Limb (tissue), 2 donors: ENCODE measurements at regions not wholly inside any gene's neighbourhood (a gene's known extent, or its start where the extent isn't known, plus 50 kb on each side); places are given as distances from the start of the nearest gene placed in this dataset.
"Not testable (repeated sequence)": the region's sequence is repeated elsewhere in the genome, so short reads cannot be mapped to it uniquely, and the experiment has no call there.

Experiments
- DNase-seq, 2 donors: peaks; one replicate each; pipeline ENCODE4 v3.0.0-alpha.2; 2016; ENCODE audit errors: extremely low spot score in 2 of 2

DNA sequence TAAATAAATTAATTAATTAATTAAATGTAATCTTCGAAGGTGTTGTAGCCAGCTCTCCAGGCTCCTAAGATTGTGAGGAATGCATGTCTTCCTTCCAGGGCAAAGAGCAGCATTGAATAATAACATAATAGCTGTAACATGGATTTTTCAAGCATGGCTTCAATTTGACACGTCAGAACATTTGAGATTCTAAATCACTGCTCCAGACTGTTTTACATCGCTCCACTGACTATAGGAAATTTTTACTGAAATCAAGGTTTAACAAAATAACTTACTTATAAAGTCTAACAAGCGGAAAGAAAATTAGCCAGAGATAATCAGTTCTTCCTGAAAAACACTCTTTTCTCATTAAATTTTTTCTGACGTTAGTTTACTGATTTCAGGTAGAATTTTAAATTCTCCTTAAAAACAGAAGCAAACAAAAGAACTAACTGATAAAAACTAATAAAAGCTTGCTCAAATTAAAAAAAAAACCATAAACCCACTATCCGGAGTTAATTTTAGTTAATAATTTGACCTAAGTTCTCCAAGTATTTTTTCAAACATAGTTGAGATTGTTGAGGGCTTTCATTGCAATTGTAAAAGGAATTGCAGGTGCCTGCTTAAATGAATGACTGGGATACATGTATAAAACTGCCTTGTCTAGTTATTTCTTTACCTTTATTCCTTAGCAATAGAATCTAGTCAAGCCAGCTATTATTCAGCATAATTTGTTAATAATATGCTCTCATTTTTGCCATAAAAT is 51.2 kb upstream of the SGCE start:
- DNase-seq: no peak

DNA sequence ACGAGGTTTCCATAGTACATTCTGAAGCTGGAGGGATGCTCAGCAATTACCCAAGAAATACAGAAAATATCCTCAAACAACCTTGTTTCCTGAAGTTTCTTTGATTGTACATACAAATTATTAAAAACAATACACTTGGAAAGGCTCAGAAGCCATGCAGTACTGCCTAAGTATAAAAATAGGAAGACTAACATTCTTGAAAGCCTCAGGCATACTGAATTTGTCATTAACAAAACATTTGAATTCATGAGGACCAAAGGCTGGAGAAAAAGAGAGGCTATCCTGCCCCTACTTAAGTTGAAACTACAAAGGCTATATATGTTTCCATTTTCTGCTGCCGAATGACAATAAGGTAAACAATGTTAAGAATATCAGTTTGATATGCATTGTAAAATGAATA is 54.3 kb upstream of the SGCE start:
- no peak for DNase-seq

DNA sequence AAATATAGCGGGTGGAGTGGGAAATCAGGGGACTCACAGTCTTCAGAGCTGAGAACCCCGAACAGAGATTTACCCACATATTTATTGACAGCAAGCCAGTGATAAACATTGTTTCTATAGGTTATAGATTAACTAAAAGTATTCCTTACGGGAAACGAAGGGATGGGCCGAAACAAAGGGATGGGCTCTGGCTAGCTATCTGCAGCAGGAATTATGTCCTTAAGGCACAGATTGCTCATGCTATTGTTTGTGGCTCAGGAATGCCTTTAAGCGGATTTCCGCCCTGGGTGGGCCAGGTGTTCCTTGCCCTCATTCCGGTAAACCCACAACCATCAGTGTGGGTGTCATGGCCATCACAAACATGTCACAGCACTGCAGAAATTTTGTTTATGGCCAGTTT is 66.4 kb upstream of the SGCE start:
- not testable (repeated sequence) for DNase-seq

DNA sequence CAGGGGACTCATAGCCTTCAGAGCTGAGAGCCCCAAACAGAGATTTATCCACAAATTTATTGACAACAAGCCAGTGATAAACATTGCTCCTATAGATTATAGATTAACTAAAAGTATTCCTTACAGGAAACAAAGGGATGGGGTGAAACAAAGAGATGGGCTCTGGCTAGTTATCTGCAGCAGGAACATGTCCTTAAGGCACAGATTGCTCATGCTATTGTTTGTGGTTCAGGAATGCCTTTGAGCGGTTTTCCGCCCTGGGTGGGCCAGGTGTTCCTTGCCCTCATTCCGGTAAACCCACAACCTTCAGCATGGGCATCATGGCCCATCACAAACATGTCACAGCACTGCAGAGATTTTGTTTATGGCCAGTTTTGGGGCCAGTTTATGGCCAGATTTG is 73.0 kb upstream of the SGCE start:
- not testable (repeated sequence) for DNase-seq

DNA sequence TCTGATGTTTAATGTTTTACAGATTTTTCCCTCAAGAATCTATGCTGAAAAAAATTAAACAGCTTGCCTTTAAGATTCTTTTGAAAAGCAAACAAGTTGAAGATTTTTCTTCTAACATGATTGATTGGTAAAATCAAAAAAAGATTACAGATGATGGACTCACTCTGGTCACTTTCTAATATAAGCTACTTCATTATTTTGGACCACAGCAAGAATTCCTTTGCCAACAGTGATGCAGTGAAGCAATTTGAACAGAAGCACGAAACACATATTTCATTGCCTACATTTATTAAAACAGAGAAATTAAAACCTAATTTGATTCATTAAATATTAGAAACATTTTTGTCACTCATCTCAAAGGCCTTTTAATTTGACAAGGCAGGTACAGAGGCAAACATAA is 82.1 kb upstream of the SGCE start:
- DNase-seq: no peak

DNA sequence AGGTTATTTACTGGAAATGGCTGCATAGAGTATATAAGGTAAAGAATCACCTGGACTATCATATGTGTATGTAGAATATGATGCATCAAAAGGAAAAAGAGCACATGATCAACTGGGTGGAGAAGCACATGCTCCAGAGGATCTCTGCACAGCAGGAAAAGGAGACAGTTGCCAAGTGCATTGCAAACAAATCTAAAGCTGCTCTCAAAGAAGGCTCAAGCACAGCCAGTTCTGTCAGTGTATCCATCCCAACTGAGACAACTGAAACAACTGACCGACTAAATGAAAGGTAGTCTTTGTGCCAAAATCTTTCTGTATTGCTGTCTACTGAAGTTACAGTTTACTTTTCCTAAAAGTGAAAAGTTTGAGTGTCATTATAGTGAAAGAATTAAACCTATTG is 83.2 kb upstream of the SGCE start:
- peak in 1 of 2 donors; percentile 24 for DNase-seq

DNA sequence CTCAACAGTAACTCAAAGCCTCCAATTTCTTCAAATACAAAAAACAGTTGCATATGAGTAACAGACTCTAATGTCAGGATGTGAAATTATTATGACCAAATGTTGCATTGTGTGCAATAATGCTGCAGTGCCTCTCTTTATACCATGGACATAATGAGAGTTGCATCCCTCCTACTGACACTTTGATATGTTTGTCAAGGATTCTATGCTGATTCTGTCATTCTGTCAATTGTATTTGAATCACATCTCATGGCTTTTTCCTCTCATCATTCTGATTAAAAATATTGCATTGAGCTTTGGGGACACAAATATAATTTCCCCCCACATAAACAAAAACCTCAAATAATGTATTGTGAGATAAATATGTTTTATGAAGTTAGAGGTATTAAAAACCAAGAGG is 84.6 kb upstream of the SGCE start:
- no peak for DNase-seq

DNA sequence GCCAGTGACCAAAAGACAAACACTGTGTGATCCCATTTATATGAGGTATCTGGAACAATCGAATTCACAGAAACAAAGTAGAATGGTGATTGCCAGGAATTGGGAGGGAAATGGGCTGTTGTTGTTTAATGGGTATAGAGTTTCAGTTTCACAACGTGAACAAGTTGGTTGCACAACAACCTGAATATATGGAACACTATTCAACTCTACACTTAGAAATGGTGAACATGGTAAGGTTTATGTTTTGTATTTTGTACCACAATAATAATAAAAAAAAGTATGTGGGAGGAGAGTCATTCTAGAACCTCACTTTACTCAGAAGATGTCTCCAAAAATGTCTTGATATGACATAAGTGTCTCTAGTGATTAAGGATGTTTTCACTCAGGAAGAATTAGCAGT is 85.2 kb upstream of the SGCE start:
- no peak for DNase-seq

DNA sequence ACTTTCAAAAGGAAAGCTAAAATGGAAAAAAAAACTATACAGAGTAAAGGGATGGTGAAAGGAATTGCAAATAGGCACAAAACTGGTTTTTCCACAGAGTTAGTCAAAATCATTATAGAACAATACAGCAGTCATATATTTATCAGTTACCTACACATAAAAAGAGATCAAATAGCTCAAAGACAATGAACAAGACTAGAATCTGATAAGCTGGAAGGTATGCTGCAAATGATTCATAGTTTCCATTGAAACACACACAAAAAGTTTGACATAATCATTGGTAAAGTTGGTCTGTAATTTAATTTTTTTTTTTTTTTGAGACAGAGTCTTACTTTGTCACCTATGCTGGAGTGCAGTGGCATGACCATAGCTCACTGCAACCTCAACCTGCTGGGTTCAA is 92.4 kb upstream of the SGCE start:
- DNase-seq: no peak

DNA sequence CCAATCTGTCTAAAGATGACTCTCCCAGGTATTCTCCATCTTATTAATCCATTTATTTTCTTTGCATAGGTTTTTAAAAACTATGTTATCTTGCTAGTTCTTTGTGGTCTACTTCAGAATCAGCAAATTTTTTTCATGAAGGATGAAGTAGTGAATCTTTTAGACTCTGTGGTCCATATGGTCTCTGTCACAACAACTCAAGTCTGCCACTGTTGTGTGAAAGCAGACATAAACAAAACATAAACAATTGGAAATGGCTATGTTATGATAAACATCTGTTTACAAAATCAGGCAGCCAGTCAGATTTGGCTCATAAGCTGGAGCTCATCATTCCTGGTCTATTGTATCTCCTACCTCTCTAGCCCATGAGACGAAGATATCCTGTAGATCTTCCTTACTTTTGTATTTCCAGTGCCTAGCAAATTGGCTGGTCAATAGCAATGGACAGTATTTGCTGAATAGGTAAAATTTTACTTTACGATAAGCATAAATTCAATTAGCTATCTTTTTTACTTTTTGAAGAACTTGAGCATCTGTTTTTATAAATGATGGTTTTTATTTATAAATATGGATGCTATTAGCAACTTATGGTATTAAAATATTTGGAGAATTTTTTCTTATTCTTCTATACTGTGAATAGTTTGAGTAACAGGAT is 104.6 kb upstream of the SGCE start:
- DNase-seq: no peak

DNA sequence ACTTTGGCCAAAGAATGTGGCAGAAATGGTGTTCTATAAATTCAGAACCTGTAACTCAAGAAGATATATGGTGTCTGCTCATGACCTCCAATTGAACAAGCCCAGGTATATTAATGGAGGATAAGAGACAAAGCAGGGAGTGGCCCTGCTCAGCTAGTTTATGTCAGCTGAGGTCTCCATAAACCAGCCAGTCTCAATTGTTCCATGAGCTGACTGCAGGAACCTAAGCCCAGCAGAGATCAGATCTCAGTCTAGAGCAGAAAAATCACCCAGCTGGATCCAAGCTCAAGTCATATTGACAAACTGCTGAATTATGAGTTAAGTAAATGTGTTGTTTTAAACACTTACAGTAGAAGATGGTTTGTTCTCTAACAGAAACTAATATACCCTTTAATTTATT is 105.5 kb upstream of the SGCE start:
- DNase-seq: no peak

DNA sequence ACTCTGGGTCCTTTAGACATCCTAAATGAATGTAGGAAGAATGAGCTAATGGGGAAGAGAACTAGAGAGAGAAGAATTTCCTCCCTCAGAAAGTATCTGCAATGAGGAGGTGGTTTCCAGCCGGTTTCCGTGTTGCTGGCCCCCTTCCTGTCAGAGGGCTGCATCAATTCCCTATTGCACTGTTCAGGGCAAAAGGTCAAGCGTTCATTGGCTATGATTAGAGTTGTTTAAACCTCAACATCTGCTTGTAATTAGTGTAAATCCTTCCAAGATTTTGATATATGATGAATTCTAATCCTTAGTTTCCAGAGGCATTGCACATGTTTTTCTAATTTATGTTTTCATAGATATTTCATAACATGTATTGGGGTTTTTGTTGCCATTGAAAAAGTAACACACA is 107.3 kb upstream of the SGCE start:
- peak; percentile 54 to 77 for DNase-seq

DNA sequence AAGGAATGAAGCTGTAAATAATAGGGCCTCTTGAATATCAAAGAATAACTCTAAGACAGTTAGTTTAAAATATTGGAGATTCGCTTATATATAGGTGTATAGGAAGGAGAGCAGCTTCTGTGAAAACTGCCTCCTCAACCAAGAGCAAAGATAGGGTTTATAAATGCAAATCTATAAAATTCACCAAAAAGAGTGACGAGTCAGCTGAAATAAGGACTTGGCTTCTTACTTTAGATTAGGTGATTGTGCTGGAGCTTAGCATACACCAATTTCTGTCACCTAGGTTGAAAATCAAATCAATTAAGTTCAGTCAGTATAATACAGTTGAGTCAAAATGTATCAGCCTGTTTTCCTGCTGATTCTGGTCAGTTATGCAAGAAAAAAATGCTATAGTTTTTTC is 113.8 kb upstream of the SGCE start:
- DNase-seq: no peak

DNA sequence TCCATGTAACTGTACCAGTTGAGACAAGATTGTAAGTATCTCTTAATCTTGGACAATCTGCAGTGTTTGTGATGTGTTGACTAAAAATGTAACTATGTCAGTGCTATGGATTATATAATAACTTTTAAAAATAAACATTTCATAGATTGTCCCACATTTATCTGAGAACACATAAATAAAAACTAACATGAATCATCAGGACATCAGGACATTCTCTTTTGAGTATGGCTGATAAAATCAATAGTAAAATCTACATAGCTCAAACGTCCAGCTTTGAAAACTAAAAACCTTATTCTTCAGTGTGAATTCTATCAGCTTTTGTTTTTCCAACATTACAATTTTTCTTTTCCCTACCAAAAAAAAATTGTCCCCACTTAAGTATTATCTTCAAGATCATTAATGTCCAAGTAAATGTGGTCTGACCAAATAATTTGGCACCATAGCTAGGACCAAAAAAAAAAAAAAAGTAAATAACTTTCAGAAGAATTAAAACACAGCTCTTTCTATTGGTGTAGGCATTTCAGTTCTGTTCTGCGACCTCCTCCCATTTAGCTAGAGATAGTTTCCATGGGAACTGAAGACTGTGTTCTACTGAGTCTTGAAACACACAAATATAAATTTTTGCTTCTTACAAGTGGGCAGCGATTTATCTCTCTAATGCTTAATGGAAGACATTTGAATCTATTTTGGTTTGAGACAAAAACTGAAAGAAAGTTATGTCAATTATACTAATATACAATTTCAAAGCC is 123.0 kb upstream of the SGCE start:
- DNase-seq: no peak

DNA sequence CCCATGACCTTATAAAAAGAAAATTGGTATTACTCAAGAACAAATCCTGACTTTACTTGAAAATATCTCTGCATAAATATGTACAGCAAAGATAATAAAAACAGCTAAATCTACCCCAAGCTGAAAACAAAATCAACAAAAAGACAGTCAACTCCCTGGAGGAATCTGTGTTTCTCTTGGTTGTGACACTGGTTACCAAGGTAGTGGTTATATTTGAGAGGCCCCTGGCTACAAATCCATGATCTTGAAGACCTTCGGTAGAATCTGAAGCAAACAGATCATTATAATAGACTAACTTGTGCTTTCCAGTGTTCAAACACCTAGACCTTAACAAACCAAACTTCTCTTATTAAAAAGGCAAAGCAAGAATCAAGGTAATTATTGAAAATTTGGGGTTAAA is 123.9 kb upstream of the SGCE start:
- DNase-seq: no peak

DNA sequence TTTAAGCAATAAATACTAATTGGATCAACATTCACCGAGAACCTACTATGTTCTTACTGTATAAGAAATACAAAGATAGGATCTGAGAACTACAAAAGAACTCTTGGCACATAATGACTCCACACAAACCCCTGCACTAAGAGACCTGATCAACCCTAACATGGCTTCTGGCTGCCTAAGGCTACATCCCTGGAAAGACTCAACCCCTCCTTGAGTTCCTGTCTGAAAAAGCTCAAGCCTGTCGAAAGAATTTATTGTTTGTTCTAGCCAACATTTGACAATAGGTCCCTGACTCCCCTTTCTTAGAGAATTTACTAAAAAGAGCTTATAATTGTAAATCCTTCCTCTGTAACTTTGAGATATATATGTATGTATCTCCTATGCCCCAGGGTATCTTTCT is 125.3 kb upstream of the SGCE start:
- no peak for DNase-seq

DNA sequence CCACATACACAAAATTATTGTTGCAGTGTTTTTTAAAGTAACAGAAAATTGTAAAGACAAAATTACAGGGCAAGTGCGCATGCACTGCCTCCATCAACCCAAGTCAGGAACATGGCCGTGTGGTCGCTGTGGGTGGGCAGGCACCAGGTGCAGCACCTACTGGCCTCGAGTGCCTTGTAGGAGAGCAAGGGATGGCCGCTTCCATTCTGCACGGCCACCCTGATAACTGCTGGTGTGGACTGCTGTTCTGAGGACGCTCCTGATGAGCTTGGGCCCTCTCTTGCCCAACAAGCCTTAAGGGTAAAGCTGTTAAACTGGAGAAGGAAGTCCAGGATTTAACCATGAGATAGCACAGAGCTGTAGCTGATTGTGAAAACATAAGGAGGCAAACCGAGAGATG is 124.6 kb upstream of the PPP1R9A start:
- no peak for DNase-seq

DNA sequence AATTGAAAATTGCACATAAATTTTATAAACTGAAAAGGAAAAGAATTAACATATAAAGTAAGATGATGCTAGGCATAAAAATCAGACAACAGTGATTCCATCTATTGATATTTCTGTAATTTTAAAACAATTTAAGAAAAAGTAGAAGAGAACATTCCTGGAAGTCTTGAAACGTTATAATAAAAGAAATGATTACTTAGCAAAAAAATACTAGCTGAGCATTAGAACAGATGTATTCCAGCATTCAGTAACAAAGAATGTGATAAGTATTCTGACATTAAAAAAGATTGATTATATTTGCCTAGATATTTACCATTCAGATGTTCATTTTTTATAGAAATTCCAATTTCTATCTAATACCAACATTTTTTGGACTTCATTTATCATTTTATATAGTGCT is 120.1 kb upstream of the PPP1R9A start:
- DNase-seq: no peak

DNA sequence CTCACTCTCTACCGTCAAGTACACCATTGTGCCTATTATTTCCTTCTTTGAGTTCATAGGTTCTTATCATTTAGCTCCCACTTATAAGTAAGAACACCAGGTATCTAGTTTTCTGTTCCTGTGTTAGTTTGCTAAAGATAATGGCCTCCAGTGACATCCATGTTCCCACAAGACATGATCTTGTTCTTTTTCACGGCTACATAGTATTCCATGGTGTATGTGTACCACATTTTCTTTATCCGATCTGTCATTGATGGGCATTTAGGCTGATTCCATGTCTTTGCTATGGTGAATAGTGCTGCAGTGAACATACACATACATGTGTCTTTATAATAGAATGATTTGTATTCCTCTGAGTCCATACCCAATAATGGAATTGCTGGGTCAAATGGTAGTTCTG is 119.0 kb upstream of the PPP1R9A start:
- DNase-seq: not testable (repeated sequence)

DNA sequence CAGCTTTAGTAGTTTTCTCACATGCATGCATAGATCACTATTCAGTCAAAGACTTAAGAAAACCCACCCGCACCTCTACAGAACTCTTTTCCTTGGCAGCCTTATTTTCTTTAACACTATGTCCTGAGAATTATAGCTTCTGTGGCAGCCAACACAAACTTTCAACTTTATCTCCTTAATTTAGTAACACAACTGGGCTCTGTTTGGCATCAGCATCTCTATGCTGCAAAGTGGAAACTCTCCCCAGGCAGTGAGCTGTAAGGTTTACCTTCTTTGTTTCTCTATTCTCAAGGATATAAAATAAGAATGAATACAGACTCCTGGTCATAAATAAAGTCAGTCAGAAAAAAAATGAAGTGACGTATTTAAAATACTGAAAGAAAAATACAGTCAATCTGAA is 115.2 kb upstream of the PPP1R9A start:
- DNase-seq: no peak

DNA sequence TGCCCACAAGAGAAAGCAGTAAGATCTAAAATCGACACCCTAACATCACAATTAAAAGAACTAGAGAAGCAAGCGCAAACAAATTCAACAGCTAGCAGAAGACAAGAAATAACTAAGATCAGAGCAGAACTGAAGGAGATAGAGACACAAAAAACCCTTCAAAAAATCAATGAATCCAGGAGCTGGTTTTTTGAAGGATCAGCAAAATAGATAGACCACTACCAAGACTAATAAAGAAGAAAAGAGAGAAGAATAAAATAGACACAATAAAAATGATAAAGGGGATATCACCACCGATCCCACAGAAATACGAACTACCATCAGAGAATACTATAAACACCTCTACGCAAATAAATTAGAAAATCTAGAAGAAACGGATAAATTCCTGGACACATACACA is 110.0 kb upstream of the PPP1R9A start:
- not testable (repeated sequence) for DNase-seq

DNA sequence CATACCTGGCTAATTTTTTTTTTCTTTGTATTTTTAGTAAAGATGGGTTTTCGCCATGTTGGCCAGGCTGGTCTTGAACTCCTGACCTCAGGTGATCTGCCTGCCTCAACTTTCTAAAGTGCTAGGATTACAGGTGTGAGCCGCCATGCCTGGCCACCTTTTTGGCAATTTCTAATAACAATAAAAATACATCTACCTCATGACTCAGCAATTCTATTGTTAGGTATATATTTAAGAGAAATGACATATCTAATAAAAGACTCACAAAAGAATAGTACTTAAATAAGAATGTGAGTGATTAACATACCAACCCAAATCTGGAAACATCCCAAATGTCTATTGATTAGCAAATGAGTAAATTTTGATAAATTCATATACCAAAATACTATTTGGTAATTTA is 103.6 kb upstream of the PPP1R9A start:
- no peak for DNase-seq

DNA sequence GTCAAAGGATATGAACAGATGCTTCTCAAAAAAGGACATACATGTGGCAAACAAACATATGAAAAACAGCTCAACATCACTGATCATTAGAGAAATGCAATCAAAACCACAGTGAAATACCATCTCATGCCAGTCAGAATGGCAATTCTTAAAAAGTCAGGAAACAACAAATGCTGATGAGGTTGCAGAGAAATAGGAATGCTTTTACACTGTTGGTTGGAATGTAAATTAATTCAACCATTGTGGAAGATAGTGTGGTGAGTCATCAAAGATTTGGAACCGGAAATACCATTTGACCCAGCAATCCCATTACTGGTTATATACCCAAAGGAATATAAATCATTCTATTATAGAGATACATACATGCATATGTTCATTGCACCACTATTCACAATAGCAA is 98.7 kb upstream of the PPP1R9A start:
- DNase-seq: not testable (repeated sequence)
